HG02642 (cell line): ENCODE measurements at regions not wholly inside any gene's neighbourhood (a gene's known extent, or its start where the extent isn't known, plus 50 kb on each side); places are given as distances from the start of the nearest gene placed in this dataset.
A peak's percentile ranks its signal among the peaks of the same experiment; 100 is the strongest.
"Not testable (repeated sequence)": the region's sequence is repeated elsewhere in the genome, so short reads cannot be mapped to it uniquely, and the experiment has no call there.

ENCODE experiments used
- ATAC-seq: cut with Tn5 transposase; IDR thresholded peaks from one replicate; pipeline ENCODE4 v1.9.1; 2021; ENCODE audit warnings: mild to moderate bottlenecking; ENCODE audit not compliant: unreplicated experiment, poor library complexity

DNA sequence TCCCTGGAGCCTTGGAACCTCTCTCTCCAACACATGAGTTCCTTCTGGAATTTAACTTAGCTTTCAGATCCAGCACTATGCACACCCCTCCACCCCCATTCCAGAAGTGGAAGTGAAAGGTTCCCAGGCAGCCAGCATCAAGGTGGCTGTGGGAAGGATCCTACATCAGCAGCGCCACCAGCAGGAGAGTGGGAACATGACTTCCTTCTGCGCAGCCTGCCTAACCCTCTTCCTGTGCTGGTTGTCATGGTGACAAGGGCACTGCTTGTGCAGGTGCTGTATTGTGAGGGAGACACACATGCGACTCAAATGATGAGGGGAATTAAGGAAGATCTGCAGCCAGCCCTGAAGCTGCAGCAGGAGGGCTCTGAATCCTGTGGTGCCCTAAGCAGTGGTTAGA is 904.5 kb upstream of the API5 start:
- ATAC-seq: no peak

DNA sequence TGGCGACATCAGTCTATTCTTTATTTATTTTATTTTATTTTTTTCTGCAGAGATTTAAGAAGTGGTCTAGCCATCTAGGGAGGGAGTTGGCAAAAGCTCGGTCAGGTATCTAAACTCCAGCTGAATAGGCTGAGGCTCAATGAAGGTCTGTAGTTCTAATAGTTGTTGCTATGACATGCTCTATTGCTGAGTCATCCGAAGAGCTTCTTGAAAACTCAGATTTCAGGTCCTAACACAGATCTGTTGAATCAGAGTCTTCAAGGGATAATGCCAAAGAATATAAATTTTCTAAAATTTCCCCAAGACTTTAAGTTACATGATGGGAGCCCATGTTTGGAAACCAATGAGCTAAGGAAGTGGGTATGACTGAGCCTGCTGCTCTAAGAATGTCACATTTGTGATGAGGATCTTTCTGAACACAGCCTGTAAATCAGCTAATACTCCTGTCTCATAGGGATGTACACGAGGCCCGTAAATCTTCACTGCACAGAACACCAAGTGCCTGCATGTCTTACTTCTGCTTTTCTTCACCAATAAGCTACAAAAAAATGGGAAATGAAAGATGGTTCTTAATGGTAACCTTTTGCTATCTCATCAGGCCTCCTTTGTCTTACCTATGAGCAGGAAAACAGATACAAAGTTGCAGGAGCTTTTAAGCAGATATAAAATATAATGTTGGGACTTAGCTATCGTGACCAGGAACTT is 901.4 kb upstream of the API5 start:
- ATAC-seq: no peak

DNA sequence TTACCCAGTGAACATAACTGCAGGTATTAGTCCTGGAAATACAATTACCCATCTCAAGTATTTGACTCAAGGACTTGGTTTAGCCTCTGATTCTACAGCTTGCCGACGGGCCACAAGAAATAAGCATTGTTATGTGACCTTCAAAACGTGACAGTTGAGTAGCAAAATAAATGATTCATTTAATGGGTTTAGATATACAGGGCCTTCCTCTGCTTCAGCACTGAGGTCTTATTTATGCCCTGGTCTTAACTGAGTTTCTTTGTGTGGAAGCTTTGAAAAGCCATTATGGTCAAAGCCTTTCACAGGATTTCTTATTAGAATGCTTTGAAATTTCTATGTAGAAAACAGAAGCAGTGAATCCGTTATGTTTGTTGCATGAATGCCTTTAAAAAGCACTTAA is 899.2 kb upstream of the API5 start:
- ATAC-seq: no peak

DNA sequence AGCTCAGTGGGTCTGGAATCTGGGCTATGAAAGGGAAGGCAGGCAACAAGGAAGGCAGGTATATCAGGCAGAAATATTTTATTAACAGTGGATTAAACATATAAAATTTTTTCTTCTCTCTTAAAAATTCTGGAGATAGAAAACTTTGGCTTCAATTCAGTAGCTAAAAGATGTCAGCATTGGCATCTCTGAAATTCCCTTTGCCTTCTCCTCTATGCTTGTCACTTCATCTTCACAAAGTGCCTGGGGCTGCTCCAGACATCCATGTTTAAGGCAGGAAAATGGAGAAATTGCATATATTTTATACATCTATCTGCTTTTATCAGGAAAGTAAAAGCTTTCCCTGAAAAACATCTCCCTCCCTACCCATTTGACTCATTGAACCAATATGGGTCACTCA is 894.1 kb upstream of the API5 start:
- ATAC-seq: no peak

DNA sequence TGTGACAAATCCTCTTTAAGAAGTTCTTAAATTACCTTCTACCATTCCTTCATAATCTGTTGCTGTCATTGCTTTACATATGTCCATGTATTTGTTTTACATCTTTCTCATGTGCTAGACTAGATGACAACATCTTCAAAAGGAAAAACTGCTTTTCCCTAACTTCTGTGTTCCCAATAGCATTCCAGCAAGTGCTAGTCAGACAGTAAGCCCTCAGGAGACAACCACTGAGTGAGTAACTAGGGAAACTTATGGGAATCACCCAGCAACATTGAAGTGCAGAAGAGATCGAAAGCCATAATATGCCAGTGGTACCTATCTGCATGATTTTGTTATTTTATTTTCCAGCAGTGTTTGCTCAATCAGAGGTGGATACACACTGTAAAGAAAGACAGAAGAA is 889.7 kb upstream of the API5 start:
- ATAC-seq: no peak

DNA sequence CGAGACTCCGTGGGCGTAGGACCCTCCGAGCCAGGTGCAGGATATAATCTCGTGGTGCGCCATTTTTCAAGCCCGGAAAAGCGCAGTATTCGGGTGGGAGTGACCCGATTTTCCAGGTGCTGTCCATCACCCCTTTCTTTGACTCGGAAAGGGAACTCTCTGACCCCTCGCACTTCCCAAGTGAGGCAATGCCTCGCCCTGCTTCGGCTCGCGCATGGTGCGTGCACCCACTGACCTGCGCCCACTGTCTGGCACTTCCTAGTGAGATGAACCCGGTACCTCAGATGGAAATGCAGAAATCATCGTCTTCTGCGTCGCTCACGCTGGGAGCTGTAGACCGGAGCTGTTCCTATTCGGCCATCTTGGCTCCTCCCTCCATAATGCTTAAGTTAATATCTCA is 876.9 kb upstream of the API5 start:
- ATAC-seq: not testable (repeated sequence)

DNA sequence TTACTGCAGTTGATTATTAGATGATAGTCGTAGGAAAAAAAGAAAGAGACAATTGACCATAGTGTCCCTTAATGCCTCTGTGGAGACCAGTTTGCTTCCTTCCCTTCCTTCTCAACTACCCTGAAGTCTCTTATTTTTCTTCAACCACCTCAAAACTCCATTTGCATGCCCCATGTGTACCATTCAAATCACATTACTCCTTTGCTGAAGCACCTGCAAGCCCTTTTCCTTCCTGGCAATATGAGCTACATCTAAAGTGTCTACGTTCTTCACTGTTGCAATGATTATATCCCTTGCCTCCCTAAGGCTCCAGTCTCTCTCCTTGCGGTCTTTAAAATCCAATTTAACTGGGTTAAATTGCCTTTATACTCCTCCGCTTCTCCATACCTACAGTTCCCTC is 867.4 kb upstream of the API5 start:
- ATAC-seq: no peak

DNA sequence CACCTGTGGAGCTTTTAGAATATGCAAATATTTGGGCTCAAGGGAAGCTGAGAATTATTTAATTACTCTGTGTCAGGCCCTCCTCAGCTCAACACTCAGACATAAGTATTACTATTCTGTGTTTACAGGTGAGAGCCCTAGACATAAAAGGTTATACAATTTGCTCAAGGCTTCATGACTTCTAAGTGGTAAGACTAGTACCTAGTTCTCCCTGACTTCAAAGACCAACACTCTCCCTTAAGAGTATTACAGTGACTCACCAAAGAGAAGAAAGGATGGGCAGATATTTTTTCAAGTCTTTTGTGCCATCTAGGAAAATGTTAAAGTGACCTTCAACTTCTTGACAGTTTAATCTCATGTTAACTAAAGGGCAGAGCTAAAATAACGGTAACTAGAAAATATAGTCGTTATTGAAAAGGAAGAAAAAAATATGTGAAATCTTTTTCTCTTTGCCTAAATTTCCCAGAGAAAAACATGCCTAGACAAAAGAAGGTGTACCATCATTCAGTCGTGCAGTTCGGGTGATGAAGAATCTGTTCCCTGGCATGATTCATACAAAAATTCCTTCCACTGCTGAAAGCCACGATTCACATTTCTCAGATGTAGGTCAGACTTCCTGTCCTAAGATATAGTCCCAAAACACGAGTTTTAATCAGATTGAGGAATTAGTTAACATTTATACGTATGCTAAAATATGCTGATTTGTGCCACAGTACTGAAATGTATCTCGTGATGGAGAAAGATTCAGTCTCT is 849.1 kb upstream of the API5 start:
- no peak for ATAC-seq

DNA sequence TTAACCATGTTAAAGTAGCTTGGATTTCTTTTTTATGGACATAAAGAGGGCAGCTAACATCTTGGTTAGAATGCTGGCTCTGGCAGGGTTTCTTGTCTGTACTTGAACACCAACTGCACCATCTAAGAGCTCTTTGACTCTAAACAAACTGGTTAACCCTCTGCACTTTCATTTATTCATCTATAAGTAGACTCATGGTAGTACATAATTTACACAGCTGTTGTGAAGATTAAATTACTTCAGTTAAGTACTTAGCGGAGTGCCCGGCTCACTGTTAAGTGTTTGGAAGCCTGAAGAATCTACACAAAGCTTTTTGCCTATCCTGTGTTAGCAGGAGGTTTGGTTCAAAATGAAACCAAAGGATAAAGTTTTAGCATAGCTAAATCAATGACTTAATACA is 846.2 kb upstream of the API5 start:
- ATAC-seq: no peak

DNA sequence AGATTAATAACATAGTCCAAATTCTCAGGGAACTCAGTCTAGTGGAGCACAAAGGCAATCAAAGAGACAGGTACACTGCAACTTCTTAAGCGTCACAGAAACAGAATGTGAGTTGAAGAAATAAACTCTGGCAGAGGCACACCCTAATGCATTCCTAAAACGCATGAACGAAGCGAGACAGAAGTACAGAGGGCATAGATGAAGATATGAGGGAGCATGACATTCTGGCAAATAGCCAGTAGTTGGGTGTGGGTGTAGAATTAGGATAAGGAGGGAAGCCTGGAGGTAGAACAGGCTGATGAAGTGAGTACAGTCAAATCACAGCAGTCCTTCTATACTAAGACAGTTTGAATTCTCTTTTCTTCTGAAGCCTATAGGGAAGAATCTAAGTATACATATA is 838.7 kb upstream of the API5 start:
- no peak for ATAC-seq

DNA sequence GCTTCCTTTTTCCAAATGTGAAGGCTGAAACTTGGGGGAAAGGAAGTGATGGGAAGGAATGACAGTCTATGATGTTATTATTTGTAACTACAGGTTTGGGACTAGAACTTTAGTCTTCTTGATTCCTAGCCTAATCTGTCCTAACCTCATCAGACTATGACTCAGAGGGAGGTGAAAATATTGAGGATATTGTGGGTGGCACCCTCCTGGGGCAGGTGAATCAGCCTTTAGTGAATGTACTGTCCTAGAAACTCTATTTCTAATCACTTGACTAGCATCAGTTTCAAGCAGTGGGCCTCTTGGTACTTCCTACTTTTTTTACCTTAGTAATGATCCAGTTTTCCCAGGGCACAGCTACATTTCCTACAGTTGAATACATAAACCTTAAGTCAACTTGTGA is 829.0 kb upstream of the API5 start:
- ATAC-seq: no peak

DNA sequence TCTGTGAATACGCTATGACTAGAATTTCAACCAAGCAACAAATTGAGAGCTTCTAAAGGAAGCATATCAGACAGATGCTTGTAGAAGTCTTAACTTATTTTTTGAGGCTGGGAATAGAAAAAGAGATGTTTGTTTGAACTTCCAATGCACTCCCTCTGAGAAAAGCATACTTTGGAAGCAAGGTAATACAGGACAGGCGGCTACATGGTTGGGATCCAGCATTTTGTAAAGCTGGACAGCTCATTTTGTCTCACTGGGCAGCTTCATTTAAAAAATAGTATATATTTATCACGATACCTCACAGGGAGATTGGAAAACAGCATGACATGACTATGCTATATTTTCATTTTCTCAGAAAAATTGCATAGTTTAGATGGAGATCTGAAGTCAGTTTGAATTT is 821.3 kb upstream of the API5 start:
- no peak for ATAC-seq

DNA sequence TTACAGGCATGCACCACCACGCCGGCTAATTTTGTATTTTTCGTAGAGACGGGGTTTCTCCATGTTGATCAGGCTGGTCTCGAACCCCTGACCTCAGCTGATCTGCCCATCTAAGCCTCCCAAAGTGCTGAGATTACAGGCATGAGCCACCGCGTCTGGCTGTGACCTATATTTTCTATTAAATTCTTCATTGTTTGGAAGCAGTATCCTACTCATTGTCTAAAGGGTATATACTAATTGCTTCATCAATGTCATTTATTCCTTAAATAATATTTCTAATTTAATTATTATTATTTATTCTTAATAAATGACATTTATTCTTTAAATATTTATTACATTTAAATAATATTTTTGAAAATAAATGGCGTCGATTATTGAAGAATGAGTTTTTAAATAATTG is 817.3 kb upstream of the API5 start:
- ATAC-seq: no peak

DNA sequence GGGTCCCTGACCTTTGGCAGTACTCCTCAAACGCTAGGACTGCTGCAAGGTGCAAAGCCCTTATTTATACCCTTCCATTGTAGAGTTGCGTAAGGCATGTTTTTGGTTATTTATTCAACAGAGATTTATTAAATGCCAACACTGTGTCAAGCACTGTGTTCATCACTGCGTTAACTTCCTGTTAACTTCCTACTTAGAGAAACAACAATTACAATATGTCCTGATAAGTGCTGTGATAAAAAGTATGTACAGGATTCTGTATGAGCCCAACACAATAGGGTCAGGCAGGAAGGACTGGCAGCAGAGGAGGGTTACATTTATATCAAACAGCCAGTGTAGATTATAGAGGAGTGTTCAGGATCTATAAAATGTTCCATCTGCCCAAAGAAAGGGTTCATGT is 812.8 kb upstream of the API5 start:
- ATAC-seq: no peak

DNA sequence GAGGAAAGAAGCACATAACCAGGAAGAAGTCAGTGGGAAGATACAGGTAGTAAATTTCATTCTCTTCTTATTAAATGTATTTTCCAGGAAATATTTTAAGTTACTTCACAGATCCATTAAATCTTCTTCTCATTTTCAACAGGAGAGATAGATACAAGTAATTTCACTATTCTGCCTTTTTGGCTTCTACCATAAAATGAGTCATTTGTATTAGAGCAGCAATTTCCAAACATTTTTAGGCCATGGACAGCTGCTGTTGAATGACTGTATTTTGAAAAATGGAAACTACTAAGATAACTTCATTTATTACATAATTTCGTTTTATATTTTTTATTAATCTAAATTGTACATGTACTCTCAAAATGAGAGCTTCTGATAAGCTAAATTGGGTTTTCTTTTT is 809.6 kb upstream of the API5 start:
- ATAC-seq: no peak

DNA sequence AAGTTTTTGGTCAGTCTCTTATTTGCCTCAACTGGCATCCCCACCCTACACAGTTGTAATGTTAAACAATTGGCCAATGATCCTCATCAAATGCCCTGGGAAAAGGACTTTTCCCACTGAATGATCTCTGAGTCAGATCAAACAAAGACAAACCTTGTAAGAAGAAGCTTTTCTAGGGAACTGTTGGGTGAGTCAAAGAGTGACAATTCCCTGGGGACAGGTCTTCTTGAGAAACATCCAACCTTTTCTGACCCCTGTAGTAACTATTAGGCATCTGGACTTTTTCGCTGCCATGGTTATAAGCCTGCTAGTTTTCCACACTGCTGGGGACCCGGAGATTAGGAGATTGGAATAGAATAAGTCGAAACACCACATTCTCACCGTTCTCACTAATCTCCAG is 789.8 kb upstream of the API5 start:
- no peak for ATAC-seq

DNA sequence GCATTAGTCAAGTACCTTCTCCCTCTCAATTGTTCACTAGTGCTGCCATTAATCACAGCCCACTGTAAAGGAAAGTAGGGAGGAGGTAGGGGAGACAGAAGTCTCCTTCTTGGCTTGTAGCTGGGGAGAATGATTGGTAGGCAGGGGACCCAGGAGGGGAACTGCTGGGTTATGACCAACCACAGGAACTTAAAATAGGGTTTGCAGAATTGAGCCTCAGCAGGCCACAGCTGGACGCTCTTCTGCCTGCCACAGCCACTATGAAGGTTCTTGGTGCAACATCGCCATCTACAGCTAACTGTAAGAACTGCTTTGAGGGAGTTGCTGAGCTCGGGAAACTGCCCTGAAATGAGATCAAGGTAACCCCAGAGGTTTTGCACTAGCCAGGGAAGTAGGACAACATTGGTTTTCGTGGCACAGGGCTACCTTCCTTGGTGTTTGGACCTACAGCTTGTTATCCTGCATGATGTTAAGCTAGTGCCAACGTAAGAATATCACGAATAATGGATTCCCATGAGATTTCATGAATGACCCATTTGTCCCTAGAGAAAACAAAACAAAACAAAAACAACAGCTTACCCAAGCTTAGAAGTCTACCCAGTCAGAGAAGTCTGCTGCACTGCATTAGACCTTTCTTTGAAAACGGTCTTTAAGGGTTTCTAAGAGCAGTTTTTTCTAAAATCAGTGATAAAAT is 787.1 kb upstream of the API5 start:
- peak; percentile 97 for ATAC-seq

DNA sequence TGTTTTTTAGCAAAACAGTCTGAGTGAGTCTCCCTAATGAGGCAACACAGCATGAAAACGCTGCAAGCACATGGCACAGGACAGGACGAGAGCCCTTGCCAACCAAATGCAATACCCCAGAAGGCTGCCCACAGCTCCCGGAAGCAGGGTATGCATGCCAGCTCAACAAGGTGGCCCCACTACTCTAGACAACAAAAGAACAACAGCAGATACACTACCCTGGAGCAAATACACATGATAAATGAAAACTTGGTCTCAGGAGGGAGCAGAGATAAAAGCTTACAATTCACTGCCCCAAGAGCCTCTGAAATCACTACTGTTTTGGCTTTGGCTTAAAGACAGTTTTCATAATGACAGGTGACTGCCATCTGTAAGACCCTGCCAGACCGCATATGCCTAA is 785.4 kb upstream of the API5 start:
- ATAC-seq: no peak

DNA sequence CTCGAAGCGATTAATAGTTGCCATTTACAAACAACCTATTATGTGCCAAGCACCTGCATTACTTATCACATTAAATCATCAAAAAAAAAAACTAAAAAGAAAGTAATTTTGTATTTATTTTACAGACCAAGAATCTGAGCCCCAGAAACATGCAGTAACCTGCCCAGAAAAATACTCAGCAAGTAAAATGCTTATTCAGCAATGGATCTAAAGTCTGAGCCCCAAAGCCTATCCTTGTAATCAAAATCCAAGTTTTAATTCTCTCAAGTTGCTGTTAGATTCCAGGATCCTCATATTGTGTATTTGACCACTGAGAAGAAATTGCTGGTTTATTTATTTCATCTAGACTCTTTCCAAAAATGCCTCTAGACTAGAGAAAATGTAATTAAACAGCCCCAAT is 783.3 kb upstream of the API5 start:
- ATAC-seq: no peak

DNA sequence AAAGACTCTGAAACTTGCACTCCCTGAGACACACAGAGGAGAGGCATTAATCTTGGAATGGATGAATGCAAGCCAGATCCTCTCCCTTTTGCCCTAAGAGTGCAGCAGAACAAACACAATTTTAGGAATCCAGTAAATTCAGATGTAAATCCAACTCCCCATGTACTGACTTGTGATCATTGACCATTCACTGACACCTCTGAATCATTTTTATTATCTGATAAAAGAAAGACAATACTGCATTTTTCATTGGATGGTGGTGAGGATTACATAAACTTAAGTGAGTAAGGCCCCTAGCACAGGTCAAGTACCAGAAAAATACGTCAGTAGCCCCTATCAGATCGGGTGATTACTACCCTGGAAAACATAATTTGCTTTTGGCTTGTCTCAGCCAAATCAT is 782.9 kb upstream of the API5 start:
- no peak for ATAC-seq

DNA sequence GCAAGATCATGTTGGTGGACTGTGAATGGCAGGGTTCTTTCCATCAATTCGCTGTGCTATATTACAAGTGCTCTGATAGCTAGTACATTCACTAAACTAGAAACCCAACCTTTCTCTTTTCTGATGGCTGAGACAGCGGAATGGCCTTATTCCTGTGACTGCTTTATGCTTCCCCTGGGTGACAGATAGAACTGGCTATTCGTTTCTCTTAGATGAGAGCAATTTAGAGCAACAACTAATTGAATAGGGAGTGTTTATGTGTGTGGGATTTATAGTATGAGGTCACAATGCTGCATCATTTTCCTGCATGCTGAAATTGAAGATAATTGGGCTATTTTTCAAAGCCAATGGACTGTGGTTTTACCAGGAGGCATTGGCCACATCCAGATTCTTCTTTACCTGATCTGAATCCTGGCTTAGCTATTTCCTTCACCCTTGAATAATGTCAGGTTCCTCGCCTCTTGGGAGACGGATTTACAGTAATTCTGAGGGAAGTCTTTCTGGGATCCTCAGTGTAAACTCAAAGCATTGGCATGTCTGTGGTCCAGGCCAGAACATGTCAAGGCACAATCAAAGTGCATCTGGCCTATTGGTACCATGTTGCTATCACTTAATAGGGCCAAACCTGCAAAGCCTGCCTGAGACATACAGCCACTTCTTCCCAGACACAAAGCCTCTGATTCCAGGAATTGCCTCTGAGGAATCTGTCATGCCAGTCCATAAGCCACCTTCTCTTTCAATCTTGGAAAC is 775.0 kb upstream of the API5 start:
- ATAC-seq: no peak
